WTC11 (cell line): ENCODE measurements at regions not wholly inside any gene's neighbourhood (a gene's known extent, or its start where the extent isn't known, plus 50 kb on each side); places are given as distances from the start of the nearest gene placed in this dataset.

Experiments used
- ATAC-seq: fragments of 200-7000 bp; cut with Tn5 transposase; 2 replicates; pipeline ENCODE4 v1.10.0; 2021; ENCODE audit warnings: mild to moderate bottlenecking, moderate library complexity
- CTCF ChIA-PET: fragments of 300-600 bp; sonication (Branson Sonifier 250); formaldehyde crosslinking; loops from one replicate; lab custom pipeline; 2021; ENCODE audit warnings: antibody characterized with exemption; lab: Charles Lee
- POLR2A ChIA-PET: fragments of 350-600 bp; sonication (Branson Sonifier 250); formaldehyde crosslinking; loops from one replicate; lab custom pipeline; 2021; ENCODE audit warnings: antibody characterized with exemption; lab: Charles Lee
- DNase-seq: peaks from one replicate; pipeline ENCODE4 v3.0.0; 2021; ENCODE audit warnings: low spot score
- H3K27ac Mint-ChIP-seq: 2 replicates; pipeline ENCODE4 v1.8.0; 2021; ENCODE audit warnings: mixed read lengths
- H3K27me3 Mint-ChIP-seq: 2 replicates; pipeline ENCODE4 v1.8.0; 2021; ENCODE audit warnings: low read depth, mild to moderate bottlenecking, moderate library complexity, mixed read lengths
- H3K36me3 Mint-ChIP-seq: 2 replicates; pipeline ENCODE4 v1.8.0; 2021; ENCODE audit warnings: mixed read lengths
- H3K4me1 Mint-ChIP-seq: 2 replicates; pipeline ENCODE4 v1.8.0; 2022; ENCODE audit warnings: mixed read lengths
- H3K4me3 Mint-ChIP-seq: 2 replicates; pipeline ENCODE4 v1.8.0; 2021; ENCODE audit warnings: mild to moderate bottlenecking, moderate library complexity, mixed read lengths
- H3K9me3 Mint-ChIP-seq: 2 replicates; pipeline ENCODE4 v1.8.0; 2021; ENCODE audit warnings: mixed read lengths
- ETV6 ChIP-seq: sonication (generic); formaldehyde crosslinking; IDR thresholded peaks from 2 replicates; pipeline ENCODE4 v1.8.1; 2022; ENCODE audit warnings: mild to moderate bottlenecking, missing genetic modification reagents
- FOXJ3 ChIP-seq: sonication (generic); formaldehyde crosslinking; IDR thresholded peaks from 2 replicates; pipeline ENCODE4 v1.9.0; 2021; ENCODE audit warnings: missing genetic modification reagents, mild to moderate bottlenecking, borderline replicate concordance
- FOXP1 ChIP-seq: sonication (generic); formaldehyde crosslinking; IDR thresholded peaks from 2 replicates; pipeline ENCODE4 v1.8.0; 2022; ENCODE audit warnings: missing genetic modification reagents, mild to moderate bottlenecking, moderate library complexity, borderline replicate concordance
- GABPB1 ChIP-seq: sonication (generic); formaldehyde crosslinking; IDR thresholded peaks from 2 replicates; pipeline ENCODE4 v1.8.1; 2023; ENCODE audit warnings: mild to moderate bottlenecking, missing genetic modification reagents
- HMGA2 ChIP-seq: fragments of 250-450 bp; sonication (Bioruptor Pico); IDR thresholded peaks from 2 replicates; pipeline ENCODE4 v1.4.0; 2021; ENCODE audit warnings: mild to moderate bottlenecking, moderate library complexity
- NFE2L1 ChIP-seq: sonication (generic); formaldehyde crosslinking; IDR thresholded peaks from 2 replicates; pipeline ENCODE4 v1.8.1; 2023; ENCODE audit warnings: missing genetic modification reagents
- PRRX2 ChIP-seq: fragments of 250-450 bp; sonication (Bioruptor Pico); IDR thresholded peaks from 2 replicates; pipeline ENCODE4 v1.8.0; 2021; ENCODE audit warnings: mild to moderate bottlenecking
- RORB ChIP-seq: fragments of 250-450 bp; sonication (Bioruptor Pico); IDR thresholded peaks from 2 replicates; pipeline ENCODE4 v1.9.0; 2021; ENCODE audit warnings: mild to moderate bottlenecking
- SP1 ChIP-seq: sonication (generic); formaldehyde crosslinking; conservative IDR thresholded peaks from 2 replicates; pipeline ENCODE4 v1.8.1; 2022; ENCODE audit warnings: missing genetic modification reagents
- ZBTB21 ChIP-seq: sonication (generic); formaldehyde crosslinking; IDR thresholded peaks from 2 replicates; pipeline ENCODE4 v1.8.1; 2023; ENCODE audit warnings: mild to moderate bottlenecking, missing genetic modification reagents, borderline replicate concordance
- ZNF263 ChIP-seq: sonication (generic); formaldehyde crosslinking; IDR thresholded peaks from 2 replicates; pipeline ENCODE4 v1.8.1; 2022; ENCODE audit warnings: low read depth, mild to moderate bottlenecking, moderate library complexity, missing genetic modification reagents
- ZNF416 ChIP-seq: fragments of 250-450 bp; sonication (Bioruptor Pico); IDR thresholded peaks from 2 replicates; pipeline ENCODE4 v1.9.0; 2021; ENCODE audit warnings: mild to moderate bottlenecking, inconsistent platforms
- ZNF423 ChIP-seq: fragments of 250-450 bp; sonication (Bioruptor Pico); IDR thresholded peaks from 2 replicates; pipeline ENCODE4 v2.1.2; 2022; ENCODE audit warnings: mild to moderate bottlenecking, moderate library complexity
- TF ChIP-seq, protein P1 (sequence below): sonication (generic); formaldehyde crosslinking; IDR thresholded peaks from 2 replicates; pipeline ENCODE4 v1.8.1; 2023; ENCODE audit warnings: mild to moderate bottlenecking, missing genetic modification reagents
- TF ChIP-seq, protein P2 (sequence below): sonication (generic); formaldehyde crosslinking; IDR thresholded peaks from 2 replicates; pipeline ENCODE4 v1.8.1; 2023; ENCODE audit warnings: mild to moderate bottlenecking, moderate library complexity, missing genetic modification reagents
- TF ChIP-seq, protein P3 (sequence below): fragments of 200-600 bp; IDR thresholded peaks from 2 replicates; pipeline ENCODE4 v1.8.0; 2022; ENCODE audit warnings: antibody characterized with exemption
- TF ChIP-seq, protein P4 (sequence below): fragments of 250-450 bp; sonication (Bioruptor Pico); IDR thresholded peaks from 2 replicates; pipeline ENCODE4 v1.9.0; 2021; ENCODE audit warnings: moderate library complexity, mild to moderate bottlenecking, inconsistent platforms, borderline replicate concordance
- TF ChIP-seq, protein P5 (sequence below): sonication (generic); formaldehyde crosslinking; IDR thresholded peaks from 2 replicates; pipeline ENCODE4 v1.8.0; 2023; ENCODE audit warnings: mild to moderate bottlenecking, missing genetic modification reagents
- TF ChIP-seq, protein P6 (sequence below): sonication (generic); formaldehyde crosslinking; IDR thresholded peaks from 2 replicates; pipeline ENCODE4 v1.8.1; 2022; ENCODE audit warnings: mild to moderate bottlenecking, missing genetic modification reagents, moderate library complexity, borderline replicate concordance

DNA sequence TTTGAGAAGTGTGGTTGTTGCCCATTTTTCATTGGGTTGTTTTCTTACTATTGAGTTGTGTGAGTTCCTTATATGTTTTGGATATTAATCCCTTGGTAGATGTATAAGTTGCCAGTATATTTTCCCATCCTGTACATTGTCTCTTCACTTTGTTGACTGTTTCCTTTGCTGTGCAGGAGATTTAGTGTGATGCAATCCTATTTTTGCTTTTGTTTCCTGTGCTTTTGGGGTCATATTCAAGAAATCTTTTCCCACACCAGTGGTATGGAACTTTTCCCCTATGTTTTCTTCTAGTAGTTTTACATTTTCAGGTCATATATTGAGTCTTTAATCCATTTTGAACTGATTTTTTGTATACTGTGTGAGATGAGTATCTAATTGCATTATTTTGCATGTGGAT lies 92.8 kb downstream of the PTHLH start:
- TF ChIP-seq FOXJ3 (CRISPR knock-in tag) (no peak), RORB (CRISPR knock-in tag) (no peak), HMGA2 (CRISPR knock-in tag) (no peak)
- TF ChIP-seq, protein P1, sequence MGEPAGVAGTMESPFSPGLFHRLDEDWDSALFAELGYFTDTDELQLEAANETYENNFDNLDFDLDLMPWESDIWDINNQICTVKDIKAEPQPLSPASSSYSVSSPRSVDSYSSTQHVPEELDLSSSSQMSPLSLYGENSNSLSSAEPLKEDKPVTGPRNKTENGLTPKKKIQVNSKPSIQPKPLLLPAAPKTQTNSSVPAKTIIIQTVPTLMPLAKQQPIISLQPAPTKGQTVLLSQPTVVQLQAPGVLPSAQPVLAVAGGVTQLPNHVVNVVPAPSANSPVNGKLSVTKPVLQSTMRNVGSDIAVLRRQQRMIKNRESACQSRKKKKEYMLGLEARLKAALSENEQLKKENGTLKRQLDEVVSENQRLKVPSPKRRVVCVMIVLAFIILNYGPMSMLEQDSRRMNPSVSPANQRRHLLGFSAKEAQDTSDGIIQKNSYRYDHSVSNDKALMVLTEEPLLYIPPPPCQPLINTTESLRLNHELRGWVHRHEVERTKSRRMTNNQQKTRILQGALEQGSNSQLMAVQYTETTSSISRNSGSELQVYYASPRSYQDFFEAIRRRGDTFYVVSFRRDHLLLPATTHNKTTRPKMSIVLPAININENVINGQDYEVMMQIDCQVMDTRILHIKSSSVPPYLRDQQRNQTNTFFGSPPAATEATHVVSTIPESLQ (CRISPR knock-in tag) = no peak
- TF ChIP-seq, protein P2, sequence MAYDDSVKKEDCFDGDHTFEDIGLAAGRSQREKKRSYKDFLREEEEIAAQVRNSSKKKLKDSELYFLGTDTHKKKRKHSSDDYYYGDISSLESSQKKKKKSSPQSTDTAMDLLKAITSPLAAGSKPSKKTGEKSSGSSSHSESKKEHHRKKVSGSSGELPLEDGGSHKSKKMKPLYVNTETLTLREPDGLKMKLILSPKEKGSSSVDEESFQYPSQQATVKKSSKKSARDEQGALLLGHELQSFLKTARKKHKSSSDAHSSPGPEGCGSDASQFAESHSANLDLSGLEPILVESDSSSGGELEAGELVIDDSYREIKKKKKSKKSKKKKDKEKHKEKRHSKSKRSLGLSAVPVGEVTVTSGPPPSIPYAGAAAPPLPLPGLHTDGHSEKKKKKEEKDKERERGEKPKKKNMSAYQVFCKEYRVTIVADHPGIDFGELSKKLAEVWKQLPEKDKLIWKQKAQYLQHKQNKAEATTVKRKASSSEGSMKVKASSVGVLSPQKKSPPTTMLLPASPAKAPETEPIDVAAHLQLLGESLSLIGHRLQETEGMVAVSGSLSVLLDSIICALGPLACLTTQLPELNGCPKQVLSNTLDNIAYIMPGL (CRISPR knock-in tag) = no peak
- Mint-ChIP-seq H3K4me1 (no peaks in the 10 kb centered on the region), H3K9me3 (peaks cover 21% of the 10 kb centered on the region), H3K4me3 (no peak overlapping the region), H3K27me3 (no peaks in the 10 kb centered on the region; the same call in 1 of the 2 replicates), H3K27ac (no peak overlapping the region), H3K36me3 (peaks cover 6% of the 10 kb centered on the region)
- ChIA-PET POLR2A (no interaction called here), CTCF (no interaction called here)
- no peak for DNase-seq
- ATAC-seq = no peak

DNA sequence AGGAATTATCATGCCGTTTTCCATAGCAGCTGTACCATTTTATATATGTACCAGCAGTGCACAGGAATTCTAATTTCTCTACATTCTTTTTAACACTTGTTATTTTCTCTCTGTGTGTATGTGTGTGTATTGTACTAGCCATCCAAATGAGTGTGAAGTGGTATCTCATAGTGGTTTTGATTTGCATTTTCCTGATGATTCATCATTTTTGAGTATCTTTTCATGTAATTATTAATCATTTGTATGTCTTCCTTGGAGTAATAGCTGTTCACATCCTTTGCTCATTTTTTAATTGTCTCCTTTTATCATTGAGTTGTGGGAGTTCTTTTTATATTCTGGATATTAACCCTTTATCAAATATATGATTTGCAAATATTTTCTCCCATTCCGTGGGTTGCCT lies 95.6 kb upstream of the MANSC4 start:
- H3K4me1 Mint-ChIP-seq = no peaks in the 10 kb centered on the region
- no peak for DNase-seq
- ChIA-PET CTCF (no interaction called here), POLR2A (no interaction called here)
- no peak overlapping the region for H3K4me3 Mint-ChIP-seq
- TF ChIP-seq, protein P3, sequence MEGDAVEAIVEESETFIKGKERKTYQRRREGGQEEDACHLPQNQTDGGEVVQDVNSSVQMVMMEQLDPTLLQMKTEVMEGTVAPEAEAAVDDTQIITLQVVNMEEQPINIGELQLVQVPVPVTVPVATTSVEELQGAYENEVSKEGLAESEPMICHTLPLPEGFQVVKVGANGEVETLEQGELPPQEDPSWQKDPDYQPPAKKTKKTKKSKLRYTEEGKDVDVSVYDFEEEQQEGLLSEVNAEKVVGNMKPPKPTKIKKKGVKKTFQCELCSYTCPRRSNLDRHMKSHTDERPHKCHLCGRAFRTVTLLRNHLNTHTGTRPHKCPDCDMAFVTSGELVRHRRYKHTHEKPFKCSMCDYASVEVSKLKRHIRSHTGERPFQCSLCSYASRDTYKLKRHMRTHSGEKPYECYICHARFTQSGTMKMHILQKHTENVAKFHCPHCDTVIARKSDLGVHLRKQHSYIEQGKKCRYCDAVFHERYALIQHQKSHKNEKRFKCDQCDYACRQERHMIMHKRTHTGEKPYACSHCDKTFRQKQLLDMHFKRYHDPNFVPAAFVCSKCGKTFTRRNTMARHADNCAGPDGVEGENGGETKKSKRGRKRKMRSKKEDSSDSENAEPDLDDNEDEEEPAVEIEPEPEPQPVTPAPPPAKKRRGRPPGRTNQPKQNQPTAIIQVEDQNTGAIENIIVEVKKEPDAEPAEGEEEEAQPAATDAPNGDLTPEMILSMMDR = no peak
- TF ChIP-seq ZNF416 (CRISPR knock-in tag) (no peak), SP1 (CRISPR knock-in tag) (no peak)
- TF ChIP-seq, protein P4, sequence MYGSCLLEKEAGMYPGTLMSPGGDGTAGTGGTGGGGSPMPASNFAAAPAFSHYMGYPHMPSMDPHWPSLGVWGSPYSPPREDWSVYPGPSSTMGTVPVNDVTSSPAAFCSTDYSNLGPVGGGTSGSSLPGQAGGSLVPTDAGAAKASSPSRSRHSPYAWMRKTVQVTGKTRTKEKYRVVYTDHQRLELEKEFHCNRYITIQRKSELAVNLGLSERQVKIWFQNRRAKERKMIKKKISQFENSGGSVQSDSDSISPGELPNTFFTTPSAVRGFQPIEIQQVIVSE = no peak
- H3K36me3 Mint-ChIP-seq = peaks cover 13% of the 10 kb centered on the region
- H3K27me3 Mint-ChIP-seq = peaks cover 4% of the 10 kb centered on the region; the same call in 1 of the 2 replicates
- no peak overlapping the region for H3K27ac Mint-ChIP-seq
- no peak for ATAC-seq
- H3K9me3 Mint-ChIP-seq = peaks cover 18% of the 10 kb centered on the region

DNA sequence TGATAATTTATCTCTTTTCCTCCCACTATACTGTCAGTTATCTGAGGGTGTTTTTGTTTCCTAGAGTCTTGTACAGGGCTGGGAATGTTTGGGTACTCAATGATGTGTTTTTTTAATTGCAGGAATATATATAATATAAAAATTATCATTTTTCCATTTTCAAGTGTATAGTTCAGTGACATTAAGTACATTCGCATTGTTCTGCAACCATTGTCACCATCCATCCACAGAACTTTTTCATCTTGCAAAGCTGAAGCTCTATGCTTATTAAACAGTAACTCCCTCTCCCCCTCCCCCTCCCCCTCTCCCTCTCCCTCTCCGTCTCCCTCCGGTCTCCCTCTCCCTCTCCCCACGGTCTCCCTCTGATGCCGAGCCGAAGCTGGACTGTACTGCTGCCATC lies 93.0 kb upstream of the MANSC4 start:
- ChIA-PET CTCF (no interaction called here), POLR2A (no interaction called here)
- Mint-ChIP-seq H3K27ac (no peak overlapping the region), H3K4me3 (no peak overlapping the region), H3K4me1 (no peaks in the 10 kb centered on the region), H3K36me3 (peaks cover 13% of the 10 kb centered on the region), H3K9me3 (peaks cover 18% of the 10 kb centered on the region), H3K27me3 (peaks cover 4% of the 10 kb centered on the region; the same call in 1 of the 2 replicates)
- ATAC-seq (no peak), DNase-seq (no peak)
- TF ChIP-seq PRRX2 (no peak), NFE2L1 (CRISPR knock-in tag) (no peak), ETV6 (CRISPR knock-in tag) (no peak), ZNF423 (no peak), FOXP1 (no peak), GABPB1 (CRISPR knock-in tag) (no peak), ZBTB21 (CRISPR knock-in tag) (no peak), ZNF263 (no peak)
- TF ChIP-seq, protein P5, sequence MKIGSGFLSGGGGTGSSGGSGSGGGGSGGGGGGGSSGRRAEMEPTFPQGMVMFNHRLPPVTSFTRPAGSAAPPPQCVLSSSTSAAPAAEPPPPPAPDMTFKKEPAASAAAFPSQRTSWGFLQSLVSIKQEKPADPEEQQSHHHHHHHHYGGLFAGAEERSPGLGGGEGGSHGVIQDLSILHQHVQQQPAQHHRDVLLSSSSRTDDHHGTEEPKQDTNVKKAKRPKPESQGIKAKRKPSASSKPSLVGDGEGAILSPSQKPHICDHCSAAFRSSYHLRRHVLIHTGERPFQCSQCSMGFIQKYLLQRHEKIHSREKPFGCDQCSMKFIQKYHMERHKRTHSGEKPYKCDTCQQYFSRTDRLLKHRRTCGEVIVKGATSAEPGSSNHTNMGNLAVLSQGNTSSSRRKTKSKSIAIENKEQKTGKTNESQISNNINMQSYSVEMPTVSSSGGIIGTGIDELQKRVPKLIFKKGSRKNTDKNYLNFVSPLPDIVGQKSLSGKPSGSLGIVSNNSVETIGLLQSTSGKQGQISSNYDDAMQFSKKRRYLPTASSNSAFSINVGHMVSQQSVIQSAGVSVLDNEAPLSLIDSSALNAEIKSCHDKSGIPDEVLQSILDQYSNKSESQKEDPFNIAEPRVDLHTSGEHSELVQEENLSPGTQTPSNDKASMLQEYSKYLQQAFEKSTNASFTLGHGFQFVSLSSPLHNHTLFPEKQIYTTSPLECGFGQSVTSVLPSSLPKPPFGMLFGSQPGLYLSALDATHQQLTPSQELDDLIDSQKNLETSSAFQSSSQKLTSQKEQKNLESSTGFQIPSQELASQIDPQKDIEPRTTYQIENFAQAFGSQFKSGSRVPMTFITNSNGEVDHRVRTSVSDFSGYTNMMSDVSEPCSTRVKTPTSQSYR = no peak
- TF ChIP-seq, protein P6, sequence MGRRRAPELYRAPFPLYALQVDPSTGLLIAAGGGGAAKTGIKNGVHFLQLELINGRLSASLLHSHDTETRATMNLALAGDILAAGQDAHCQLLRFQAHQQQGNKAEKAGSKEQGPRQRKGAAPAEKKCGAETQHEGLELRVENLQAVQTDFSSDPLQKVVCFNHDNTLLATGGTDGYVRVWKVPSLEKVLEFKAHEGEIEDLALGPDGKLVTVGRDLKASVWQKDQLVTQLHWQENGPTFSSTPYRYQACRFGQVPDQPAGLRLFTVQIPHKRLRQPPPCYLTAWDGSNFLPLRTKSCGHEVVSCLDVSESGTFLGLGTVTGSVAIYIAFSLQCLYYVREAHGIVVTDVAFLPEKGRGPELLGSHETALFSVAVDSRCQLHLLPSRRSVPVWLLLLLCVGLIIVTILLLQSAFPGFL = no peak
- TF ChIP-seq, protein P4 = no peak
